ENCODE measurements at regions not wholly inside any gene's neighbourhood (a gene's known extent, or its start where the extent isn't known, plus 50 kb on each side); places are given as distances from the start of the nearest gene placed in this dataset.

GRCh38 chr2:147378403-147378802 lies 466.4 kb upstream of the ACVR2A start:
- TF ChIP-seq ZNF331 (CRISPR knock-in tag; IDR thresholded peaks at IDR 0.05; ENCODE audit: low read depth) (no peak), POLR2AphosphoS5 (IDR thresholded peaks at IDR 0.05; ENCODE audit: low read depth) (no peak), CREB1 (CRISPR knock-in tag; IDR thresholded peaks at IDR 0.05; ENCODE audit: low read depth) (no peak)
- Mint-ChIP-seq H3K27me3 (ENCODE audit: insufficient read depth, low read depth, poor library complexity) (peaks cover 1% of the 10 kb centered on the region), H3K36me3 (ENCODE audit: low read depth) (no peaks in the 10 kb centered on the region), H3K4me1 (peaks cover 6% of the 10 kb centered on the region; the same call in 2 of the 3 replicates), H3K4me3 (no peak overlapping the region), H3K27ac (no peak overlapping the region), H3K9me3 (no peaks in the 10 kb centered on the region)
- Histone ChIP-seq H3K36me3 (ENCODE audit: insufficient read depth) (no peaks in the 10 kb centered on the region), H4K20me1 (replicated peaks; ENCODE audit: insufficient read depth) (no peaks in the 10 kb centered on the region), H3K9me2 (ENCODE audit: insufficient read depth) (peaks cover 4% of the 10 kb centered on the region; the same call in 1 of the 2 replicates), H2AFZ (no peak overlapping the region), H3K4me1 (ENCODE audit: insufficient read depth) (peaks cover 6% of the 10 kb centered on the region), H3K4me3 (no peak overlapping the region), H3F3A (replicated peaks; ENCODE audit: low read depth) (no peaks in the 10 kb centered on the region), H3K4me2 (no peak overlapping the region), H3K27me3 (ENCODE audit: insufficient read depth) (no peaks in the 10 kb centered on the region), H3K79me2 (replicated peaks; ENCODE audit: insufficient read depth) (no peaks in the 10 kb centered on the region), H3K27ac (ENCODE audit: low read depth) (no peak overlapping the region)
- DNase-seq (ENCODE audit: low spot score) (no peak), ATAC-seq (no peak)

GRCh38 chr2:147375073-147375472 lies 469.8 kb upstream of the ACVR2A start:
- H4K20me1 ChIP-seq (replicated peaks; ENCODE audit: insufficient read depth), result no peaks in the 10 kb centered on the region
- no peaks in the 10 kb centered on the region for H3K36me3 Mint-ChIP-seq (ENCODE audit: low read depth)
- no peak overlapping the region for H3K27ac Mint-ChIP-seq
- no peak overlapping the region for H3K4me3 Mint-ChIP-seq
- ATAC-seq (no peak), DNase-seq (ENCODE audit: low spot score) (no peak)
- H3K9me3 Mint-ChIP-seq, result 0 out of 3 replicates have a peak, but pooled peaks cover 2% of the 10 kb centered on the region
- H3F3A ChIP-seq (replicated peaks; ENCODE audit: low read depth), result no peaks in the 10 kb centered on the region
- no peaks in the 10 kb centered on the region for H3K36me3 ChIP-seq (ENCODE audit: insufficient read depth)
- no peaks in the 10 kb centered on the region for H3K79me2 ChIP-seq (replicated peaks; ENCODE audit: insufficient read depth)
- no peak overlapping the region for H3K4me2 ChIP-seq
- H2AFZ ChIP-seq, result no peak overlapping the region
- no peaks in the 10 kb centered on the region for H3K27me3 ChIP-seq (ENCODE audit: insufficient read depth)
- H3K4me1 ChIP-seq (ENCODE audit: insufficient read depth), result peaks cover 6% of the 10 kb centered on the region
- H3K9me2 ChIP-seq (ENCODE audit: insufficient read depth), result peaks cover 4% of the 10 kb centered on the region; the same call in 1 of the 2 replicates
- no peak overlapping the region for H3K27ac ChIP-seq (ENCODE audit: low read depth)
- peaks cover 3% of the 10 kb centered on the region for H3K27me3 Mint-ChIP-seq (ENCODE audit: insufficient read depth, low read depth, poor library complexity)
- H3K4me3 ChIP-seq, result no peak overlapping the region
- H3K4me1 Mint-ChIP-seq, result peaks cover 6% of the 10 kb centered on the region; the same call in 2 of the 3 replicates
- TF ChIP-seq CTCF (conservative IDR thresholded peaks at IDR 0.05; ENCODE audit: low read depth in 2 of 2), result no peak
- no peak for TF ChIP-seq STAT1 (IDR thresholded peaks at IDR 0.05; ENCODE audit: unreplicated experiment)
- TF ChIP-seq NANOG (IDR thresholded peaks at IDR 0.05; ENCODE audit: borderline replicate concordance), result no peak
- TF ChIP-seq EZH2 (IDR thresholded peaks at IDR 0.05; ENCODE audit: low read depth, unreplicated experiment), result no peak
- TF ChIP-seq REST (IDR thresholded peaks at IDR 0.05; ENCODE audit: unreplicated experiment), result no peak
- TF ChIP-seq JUNB (IDR thresholded peaks at IDR 0.05; ENCODE audit: unreplicated experiment), result no peak
- no peak for TF ChIP-seq ZNF331 (CRISPR knock-in tag; IDR thresholded peaks at IDR 0.05; ENCODE audit: low read depth)
- TF ChIP-seq ZNF462 (CRISPR knock-in tag; IDR thresholded peaks at IDR 0.05), result no peak
- no peak for TF ChIP-seq POLR2AphosphoS5 (IDR thresholded peaks at IDR 0.05; ENCODE audit: low read depth)
- no peak for TF ChIP-seq EZH2phosphoT487 (IDR thresholded peaks at IDR 0.05; ENCODE audit: unreplicated experiment)
- no peak for TF ChIP-seq CREB1 (CRISPR knock-in tag; IDR thresholded peaks at IDR 0.05; ENCODE audit: low read depth)

Measured in GM23338 (cell line).